HG02588 (cell line): ENCODE measurements at regions not wholly inside any gene's neighbourhood (a gene's known extent, or its start where the extent isn't known, plus 50 kb on each side); places are given as distances from the start of the nearest gene placed in this dataset.
"Not testable (repeated sequence)": the region's sequence is repeated elsewhere in the genome, so short reads cannot be mapped to it uniquely, and the experiment has no call there.

Source experiments
- ATAC-seq: cut with Tn5 transposase; IDR thresholded peaks from one replicate; pipeline ENCODE4 v1.9.1; 2021; ENCODE audit warnings: mild to moderate bottlenecking, moderate library complexity; ENCODE audit not compliant: unreplicated experiment

DNA sequence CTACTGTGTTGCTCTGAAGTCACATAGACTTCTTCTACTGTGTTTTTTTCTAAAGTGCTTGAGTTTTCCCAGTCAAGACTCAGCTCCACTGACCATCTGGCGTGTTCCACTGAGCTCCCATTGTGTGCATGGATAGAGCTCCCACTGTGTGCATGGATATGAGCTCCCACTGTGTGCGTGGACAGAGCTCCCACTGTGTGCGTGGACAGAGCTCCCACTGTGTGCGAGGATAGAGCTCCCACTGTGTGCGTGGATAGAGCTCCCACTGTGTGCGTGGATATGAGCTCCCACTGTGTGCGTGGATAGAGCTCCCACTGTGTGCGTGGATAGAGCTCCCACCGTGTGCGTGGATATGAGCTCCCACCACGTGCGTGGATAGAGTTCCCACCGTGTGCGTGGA lies 148.3 kb upstream of the ALKAL2 start:
- ATAC-seq = no peak

DNA sequence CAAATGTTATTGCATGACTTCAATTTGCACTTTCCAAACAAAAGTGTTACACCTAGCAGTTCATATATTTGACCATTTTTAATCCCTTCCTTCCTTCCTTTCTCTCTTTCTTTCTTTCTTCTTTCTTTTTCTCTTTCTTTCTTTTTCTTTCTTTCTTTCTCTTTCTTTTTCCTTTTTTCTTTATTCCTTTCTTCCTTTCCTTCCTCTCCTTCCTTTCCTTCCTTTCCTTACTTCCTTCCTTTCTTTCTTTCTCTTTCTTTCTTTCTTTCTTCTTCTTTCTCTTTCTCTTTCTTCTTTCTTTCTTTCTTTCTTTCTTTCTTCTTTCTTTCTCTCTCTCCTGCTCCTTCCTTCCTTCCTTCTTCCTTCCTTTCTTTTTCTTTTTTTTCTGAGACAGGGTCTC lies 146.7 kb upstream of the ALKAL2 start:
- ATAC-seq = no peak

DNA sequence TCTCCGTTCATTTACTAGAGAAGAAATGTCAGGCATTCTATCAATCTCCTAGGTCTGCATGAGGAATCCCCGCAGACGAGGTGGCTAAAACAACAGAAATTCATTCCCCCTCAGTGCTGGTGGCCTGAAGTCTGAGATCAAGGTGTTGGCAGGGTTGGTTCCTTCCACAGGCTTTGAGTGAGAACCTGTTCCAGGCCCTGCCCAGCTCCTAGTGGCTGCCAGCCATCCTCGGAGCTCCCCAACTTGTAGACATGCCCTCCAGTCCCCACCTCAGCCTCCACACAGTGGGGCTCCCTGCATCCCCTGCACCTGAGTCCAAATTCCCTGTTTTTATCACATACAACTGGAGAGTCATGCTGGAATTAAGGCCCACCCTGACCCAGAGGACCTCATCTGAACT lies 145.3 kb upstream of the ALKAL2 start:
- no peak for ATAC-seq

DNA sequence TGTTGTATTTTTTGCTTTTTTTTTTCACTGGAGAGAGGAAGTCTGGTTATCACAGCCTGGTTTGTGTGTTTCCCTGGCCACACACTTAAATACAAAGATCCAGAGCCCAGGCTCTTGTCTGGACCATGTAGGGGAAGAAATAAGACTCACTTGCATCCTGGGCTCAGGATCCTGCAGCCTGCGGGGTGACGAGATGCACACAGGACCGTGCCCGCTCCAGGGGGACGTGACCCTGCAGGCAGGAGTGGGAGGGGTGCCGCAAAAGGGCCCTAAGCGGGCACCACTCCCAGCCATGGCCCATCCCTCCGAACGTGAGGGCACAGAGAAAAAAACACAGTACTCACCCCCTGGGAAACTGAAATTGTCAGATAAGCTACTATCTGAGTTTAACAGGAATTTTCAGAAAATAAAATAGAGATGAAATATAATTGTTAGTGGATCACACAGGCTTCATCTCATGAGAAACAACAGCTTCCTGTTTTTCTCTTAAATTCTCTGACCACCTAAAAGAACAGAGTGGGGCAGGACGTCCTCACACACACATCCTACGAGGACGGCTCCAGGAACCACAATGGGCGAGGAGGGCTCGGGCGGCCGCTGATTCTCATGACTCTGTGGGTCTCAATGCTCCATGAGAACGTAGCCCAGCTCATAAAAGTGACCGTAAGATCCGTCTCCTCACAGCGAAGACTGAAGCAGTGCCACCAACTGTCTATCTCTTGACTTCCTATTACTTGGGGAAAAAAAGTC lies 142.6 kb upstream of the ALKAL2 start:
- no peak for ATAC-seq

DNA sequence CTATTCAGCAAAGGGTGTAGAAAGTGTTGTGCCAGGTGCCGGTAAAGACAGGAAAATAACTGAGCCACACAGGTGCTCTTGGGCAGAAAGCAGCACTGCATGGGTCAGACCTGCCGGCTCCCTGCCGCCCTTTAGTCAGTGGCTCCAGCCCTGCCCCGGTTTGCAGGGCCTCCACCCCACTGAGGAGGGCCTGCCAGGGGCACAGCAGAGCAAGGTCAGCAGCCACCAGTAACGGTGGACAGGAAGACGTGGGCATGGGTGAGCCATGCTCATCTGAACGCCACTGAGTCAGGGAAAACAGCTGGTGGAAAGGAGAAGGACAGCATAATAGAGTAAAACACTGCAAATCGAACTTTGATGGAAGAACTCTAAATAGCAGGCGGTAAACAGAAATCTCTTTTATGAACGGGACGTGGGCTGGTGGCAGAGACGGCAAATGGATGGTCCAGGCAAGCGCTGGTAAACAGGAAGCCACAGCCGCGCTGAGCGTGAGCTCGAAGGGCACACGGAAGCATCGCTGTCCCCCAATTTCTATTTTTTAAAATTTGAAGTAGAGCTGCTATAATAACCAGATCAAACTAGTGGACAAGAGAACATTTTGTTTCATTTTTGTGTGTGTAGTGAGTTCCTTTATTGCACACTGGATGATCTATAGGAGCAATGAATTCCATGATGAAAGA lies 141.8 kb upstream of the ALKAL2 start:
- ATAC-seq = no peak

DNA sequence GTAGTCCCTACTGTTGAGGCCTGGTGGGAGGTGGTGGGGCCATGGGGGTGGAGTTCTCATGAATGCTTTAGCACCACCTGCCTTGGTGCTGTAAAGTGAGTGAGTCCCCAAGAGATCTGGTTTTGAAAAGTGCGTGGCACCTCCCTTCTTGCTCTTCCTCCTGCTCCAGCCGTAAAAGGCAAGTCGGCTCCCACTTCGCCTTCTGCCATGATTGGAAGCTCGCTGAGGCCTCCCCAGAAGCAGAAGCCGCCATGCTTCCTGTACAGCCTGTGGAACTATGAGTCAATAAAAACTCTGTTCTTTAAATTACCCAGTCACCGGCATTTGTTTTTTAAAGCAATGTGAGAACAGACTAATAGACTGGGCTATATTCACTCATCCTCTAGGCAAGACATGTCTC lies 141.3 kb upstream of the ALKAL2 start:
- ATAC-seq = no peak

DNA sequence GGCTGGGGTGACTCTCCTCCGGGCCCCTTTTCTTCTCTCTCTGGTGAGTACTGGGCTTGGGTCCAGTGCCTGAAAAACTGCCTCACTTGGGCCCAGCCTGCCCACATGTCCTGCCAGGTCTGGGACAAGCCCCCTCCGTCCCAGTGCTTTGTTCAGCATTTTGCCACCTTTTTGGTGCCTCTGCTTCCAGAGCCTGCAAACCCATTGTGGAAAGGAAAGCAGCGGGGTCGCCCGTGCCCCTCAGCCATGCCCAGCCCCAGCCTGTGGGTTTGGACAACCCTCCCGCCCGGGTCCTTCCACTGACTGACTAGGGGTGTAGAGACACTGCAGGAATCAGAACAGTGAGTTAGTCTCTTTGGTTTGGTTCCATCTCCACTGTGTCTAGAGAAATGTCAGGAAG lies 140.7 kb upstream of the ALKAL2 start:
- ATAC-seq = no peak

DNA sequence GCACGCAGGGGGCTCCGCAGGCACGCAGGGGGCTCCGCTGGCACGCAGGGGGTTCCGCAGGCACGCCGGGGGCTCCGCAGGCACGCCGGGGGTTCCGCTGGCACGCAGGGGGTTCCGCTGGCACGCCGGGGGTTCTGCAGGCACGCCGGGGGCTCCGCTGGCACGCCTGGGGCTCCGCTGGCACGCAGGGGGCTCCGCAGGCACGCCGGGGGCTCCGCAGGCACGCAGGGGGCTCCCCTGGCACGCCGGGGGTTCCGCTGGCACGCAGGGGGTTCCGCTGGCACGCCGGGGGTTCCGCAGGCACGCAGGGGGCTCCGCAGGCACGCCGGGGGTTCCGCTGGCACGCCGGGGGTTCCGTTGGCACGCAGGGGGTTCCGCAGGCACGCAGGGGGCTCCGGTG lies 138.8 kb upstream of the ALKAL2 start:
- not testable (repeated sequence) for ATAC-seq

DNA sequence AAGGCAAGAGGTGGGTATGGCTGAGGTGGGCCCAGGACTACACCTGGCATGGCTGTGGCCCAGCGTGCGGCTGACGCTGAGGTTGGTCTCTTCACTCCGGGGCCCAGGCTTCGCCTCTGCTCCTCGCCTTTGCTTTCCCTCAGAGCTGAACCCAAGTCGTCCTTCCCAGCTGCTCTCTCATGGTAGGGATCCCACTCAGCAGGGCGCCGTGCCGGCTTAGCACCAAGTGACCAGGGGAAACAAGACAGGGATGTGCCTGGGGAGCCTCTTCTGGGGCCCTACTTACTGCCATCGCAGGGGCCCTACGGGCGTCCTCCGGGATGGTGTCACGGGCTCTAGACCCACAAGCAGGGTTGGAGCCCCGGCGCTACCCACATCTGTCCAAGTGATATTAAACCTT lies 138.1 kb upstream of the ALKAL2 start:
- ATAC-seq = no peak

DNA sequence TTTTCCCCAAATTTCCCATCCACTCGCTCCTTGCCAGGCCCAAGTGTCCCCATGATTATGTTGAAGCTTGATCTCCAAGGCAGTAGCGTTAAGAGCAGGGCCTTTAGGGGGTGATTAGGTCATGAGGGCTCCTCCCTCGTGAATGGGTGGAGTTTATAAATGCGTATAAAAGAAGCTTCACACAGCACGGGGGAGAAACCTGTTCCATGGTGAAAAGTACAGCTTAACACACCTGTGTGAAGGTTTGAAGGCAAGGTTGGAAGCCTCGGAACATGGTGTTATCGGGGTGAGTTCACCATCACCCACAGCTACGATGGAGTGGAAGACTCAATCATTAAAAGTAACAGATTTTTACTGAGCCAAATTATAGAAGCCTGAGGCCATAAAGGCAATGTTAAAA lies 137.4 kb upstream of the ALKAL2 start:
- no peak for ATAC-seq

DNA sequence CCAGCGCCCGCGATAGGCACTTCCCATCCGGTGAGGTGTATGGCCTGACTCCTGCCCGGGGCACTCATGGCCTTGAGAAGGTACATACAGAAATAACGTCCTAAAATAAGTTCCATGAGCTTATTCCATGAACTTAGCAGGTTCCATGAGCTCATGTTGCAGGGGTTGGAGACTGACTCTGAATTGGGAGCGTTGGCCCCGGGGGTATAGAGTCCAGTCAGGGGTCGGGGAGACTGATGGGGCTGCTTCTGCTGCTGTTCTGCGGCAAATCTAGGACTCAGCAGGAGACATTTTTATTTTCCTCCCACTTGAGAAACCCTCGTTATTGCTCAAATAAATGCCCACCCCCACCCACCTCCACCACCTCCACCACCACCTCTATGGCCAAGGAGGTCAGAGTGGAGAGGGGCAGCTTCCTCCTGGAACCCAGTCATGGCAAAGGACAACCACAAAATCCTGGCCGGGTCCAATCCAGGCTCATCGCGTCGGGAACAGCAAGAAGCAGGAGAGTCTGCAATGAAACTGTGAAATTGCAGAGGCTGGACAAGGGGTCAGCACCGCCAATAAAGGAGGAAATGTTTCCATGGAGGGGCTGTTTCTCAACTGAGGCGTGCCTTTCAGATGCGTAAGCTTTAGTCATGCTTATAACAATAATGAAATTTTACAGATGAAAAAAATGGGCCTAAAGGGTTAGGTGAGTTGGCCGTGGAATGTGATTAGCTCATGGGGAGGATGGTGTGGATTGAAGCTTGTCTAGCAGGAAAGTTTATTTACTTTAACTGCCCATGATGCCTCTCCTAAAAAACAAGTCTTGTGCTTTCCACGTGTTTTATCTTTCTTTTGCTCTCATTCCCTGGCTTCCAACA lies 136.6 kb upstream of the ALKAL2 start:
- ATAC-seq = no peak

DNA sequence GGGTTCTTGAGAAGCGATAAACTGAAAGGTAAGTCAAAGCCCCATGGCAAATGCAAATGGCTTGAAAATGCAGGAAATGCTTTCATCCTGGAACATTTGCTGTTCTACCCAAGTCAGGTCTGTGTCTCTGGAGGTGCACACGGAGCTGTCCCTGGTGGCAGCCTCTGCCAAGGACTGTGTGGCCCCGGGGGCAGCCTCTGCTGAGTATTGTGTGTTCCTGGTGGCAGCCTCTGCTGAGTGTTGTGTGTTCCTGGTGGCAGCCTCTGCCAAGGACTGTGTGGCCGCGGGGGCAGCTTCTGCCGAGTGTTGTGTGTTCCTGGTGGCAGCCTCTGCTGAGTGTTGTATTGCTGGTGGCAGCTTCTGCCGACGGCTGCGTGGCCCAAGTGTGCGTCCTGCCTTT lies 135.6 kb upstream of the ALKAL2 start:
- ATAC-seq = no peak

DNA sequence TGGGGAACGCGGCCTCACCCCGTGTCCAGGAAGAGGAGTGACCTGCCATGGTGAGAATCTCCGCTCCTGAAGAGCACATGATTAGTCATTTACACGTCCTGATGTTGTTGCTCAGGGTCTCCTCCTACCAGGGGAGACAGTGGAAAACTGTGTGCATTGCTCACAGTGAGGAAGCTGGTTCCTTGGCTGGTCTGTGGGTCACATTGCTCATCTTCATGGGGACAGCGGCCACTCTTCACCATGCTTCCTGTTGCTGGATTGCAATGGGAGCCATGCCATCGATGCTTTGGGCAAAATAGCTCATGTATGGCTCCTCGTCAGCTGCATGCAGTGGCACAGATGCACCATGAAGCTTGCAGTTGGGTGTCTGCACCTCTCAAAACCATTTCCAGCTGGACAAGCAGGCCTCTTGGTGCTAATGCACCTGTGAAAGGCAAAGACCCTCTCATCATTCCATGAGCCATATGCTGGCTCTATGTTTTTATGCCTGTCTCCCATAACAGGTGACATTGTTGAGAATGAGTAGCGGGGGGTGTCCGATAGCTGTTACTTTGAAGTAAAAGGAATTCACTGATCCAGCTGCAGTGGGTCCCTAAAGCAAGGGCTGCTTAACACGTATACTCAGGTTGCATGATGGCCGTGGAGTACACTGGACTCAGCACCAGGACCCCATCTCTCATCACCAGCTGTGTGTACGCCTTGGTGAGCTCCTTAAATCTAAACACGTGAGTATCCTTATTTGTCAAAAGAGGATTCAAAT lies 135.0 kb upstream of the ALKAL2 start:
- ATAC-seq = no peak

DNA sequence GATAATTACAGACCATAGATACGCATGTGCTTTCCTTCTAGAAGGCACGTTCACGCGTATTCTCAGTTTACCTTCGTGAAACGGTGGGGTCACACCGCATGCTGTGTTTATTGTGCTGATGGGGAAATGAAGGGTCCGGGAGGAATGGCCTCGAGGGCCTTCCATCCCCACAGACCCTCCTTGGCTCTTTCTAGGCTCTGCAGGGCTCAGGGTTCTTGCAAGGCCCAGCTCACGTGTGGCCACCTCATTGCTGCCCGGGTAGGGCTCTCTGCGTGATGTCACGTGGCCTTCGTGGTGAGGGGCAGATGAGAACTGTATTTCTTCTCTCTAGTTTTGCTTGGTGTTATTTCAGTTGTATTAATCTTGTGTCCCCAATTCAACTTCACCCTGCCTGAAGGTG lies 133.5 kb upstream of the ALKAL2 start:
- no peak for ATAC-seq

DNA sequence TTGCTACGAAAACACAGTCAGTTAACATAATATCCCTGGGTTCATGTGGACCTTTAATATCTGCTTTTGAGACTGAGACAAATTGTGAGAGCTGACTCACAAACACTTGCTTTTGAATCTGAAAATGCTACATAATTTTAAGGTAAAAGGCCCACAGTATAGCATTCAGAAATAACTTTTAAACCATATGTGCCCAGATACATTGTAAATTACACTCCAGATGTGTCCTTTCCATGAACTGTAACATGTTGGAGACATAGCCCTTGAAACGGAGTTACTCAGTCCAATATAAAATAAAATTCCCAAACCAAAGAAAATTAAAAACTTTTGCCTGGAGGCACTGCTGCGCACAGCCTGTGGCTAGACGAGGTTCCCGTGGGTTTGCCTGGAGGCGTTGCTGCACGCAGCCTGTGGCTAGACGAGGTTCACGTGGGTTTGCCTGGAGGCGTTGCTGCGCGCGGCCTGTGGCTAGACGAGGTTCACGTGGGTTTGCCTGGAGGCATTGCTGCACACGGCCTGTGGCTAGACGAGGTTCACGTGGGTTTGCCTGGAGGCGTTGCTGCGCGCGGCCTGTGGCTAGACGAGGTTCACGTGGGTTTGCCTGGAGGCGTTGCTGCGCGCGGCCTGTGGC lies 131.9 kb upstream of the ALKAL2 start:
- ATAC-seq = no peak

DNA sequence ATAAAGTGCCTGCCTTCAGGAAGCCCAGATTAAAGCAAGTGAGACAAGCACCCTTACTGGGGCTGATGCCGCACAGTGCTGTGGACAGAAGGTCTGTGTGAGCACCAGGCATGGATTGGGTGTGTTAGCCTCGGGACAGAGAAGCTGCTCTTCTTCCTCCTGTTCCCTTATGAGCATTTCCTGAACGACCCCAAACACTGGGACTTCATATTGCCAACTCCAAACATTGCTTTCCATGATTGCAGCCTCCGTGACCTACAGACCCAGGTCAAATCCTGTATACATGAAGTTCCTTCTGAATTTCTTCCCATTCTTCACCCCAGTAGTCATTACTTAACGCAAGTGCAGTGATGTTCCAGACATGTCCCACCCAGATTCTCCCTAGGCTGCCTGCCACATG lies 129.8 kb upstream of the ALKAL2 start:
- ATAC-seq = no peak

DNA sequence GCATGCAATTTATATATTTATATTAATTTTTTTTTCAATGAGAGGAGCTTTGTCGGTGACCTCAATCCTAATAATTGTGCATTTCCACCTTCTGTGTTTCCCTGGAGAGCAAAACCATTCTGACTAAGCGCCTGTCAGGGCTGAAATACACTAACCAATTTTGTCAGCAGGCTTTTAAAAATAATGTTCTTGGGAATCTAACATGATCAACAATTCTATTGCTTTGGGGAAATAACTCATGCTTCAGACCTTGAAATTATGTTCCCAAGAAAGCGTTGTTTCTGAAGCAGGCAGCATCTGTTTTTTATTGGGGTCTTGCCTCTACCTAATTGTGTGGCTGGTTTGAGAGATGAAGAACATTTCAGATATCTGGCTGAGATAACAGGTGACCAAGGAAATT lies 129.1 kb upstream of the ALKAL2 start:
- no peak for ATAC-seq

DNA sequence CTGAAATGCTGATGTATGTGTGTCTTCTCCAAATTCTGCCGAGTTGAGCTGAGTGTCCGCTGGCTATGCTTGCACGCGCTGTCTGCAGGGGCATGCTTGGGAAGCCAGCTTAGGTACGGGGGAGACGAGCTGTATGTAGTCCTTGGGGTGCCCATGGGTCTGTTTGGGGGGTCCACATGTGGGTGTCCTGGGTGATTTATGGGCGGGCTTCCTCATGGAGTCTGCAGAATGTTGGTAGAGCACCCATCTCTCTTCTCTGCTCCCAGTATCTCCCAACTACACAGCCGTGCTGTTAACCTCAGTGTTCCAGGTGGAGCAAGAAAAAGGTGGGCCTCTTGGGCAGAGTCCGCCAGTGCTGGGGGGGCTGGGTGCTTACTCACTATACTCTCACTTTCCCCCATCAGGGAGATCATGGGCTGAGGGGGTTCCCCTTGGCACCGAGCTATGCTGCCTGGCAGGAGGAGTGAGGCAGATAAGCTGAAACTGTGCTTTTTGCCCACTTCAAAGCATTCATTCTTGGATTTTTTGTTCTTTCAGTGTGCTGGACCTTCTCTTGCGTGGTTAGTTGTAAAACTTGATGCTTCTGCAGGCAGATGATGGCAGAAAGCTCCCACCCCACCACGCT lies 128.2 kb upstream of the ALKAL2 start:
- ATAC-seq = no peak

DNA sequence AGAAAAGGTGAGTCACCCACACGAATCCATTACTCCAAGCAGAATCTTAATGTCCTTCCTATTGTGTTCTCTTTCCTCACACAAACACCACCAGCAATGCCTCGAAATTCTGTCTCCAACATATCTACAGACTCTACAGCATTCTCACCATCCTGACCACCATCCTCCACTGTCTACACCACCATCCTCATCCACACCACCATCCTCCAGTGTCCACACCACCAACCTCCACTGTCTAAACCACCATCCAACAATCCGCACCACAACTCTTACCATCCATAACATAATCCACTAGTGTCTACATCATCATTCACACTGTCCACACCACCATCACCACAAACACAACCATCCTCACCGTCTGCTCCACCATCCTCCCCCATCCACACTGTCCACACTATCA lies 121.6 kb upstream of the ALKAL2 start:
- no peak for ATAC-seq

DNA sequence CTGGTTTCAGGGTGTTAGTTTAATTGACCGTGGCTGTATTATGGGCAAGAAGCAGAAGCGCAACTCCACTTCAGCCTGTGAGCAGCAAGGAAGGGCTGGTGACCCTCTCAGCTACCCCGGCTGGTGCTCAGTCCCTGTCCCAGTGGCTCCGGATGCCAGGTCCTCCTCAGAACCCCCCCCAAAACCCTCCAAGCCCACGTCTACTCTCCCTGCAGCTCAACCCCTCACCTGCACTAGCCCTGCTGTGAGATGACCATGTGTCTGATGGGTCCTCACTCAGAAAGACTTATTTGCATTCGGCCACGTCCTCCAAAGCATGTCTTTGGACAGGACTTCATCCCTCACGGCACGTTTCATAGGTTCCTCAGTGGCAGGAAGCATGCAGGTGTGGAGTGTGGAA lies 119.7 kb upstream of the ALKAL2 start:
- no peak for ATAC-seq
